Heart left ventricle (tissue), 16 donors: ENCODE measurements at regions not wholly inside any gene's neighbourhood (a gene's known extent, or its start where the extent isn't known, plus 50 kb on each side); places are given as distances from the start of the nearest gene placed in this dataset.

Experiments used
- ATAC-seq, 4 donors: fragments of 200-7000 bp; cut with Tn5 transposase; one replicate each; pipeline ENCODE4 v1.9.1; 2020 to 2022; ENCODE audit warnings: moderate library complexity in 4 of 4, mild to moderate bottlenecking in 3 of 4, moderate number of reproducible peaks in 1 of 4
- DNase-seq, 5 donors: peaks; one replicate each; pipeline ENCODE4 v3.0.0-alpha.2; 2020
- H3K27ac ChIP-seq, 12 donors: fragments of 200-600 bp; sonication (generic) in 4 of 12; one replicate each; pipeline versions ENCODE4 v1.5.0 to v1.8.0; 2016 to 2022; ENCODE audit warnings: mild to moderate bottlenecking in 2 of 12
- H3K27me3 ChIP-seq, 9 donors: fragments of 200-600 bp; sonication (generic) in 2 of 9; one replicate each; pipeline versions ENCODE4 v1.5.1 to v1.8.0; 2016 to 2022; ENCODE audit warnings: mild to moderate bottlenecking in 3 of 9
- H3K36me3 ChIP-seq, 9 donors: fragments of 200-600 bp; sonication (generic) in 2 of 9; one replicate each; pipeline versions ENCODE4 v1.5.0 to v1.8.0; 2018 to 2022; ENCODE audit warnings: mild to moderate bottlenecking in 2 of 9
- H3K4me1 ChIP-seq, 12 donors: fragments of 200-600 bp; sonication (generic) in 4 of 12; one replicate each; pipeline versions ENCODE4 v1.5.0 to v1.8.0; 2016 to 2022; ENCODE audit warnings: mild to moderate bottlenecking in 3 of 12
- H3K4me3 ChIP-seq, 12 donors: fragments of 200-600 bp; sonication (generic) in 4 of 12; one replicate each; pipeline versions ENCODE4 v1.5.0 to v1.8.0; 2017 to 2022; ENCODE audit warnings: mild to moderate bottlenecking in 9 of 12, moderate library complexity in 4 of 12
- H3K9me3 ChIP-seq, 12 donors: fragments of 200-600 bp; sonication (generic) in 4 of 12; one replicate each; pipeline versions ENCODE4 v1.5.0 to v1.8.0; 2016 to 2022; ENCODE audit warnings: mild to moderate bottlenecking in 1 of 12
- CTCF ChIP-seq, 12 donors: fragments of 200-600 bp; sonication (generic) in 4 of 12; IDR thresholded peaks; one replicate each; pipeline versions ENCODE4 v1.5.0 to v1.8.0; 2018 to 2022; ENCODE audit warnings: antibody characterized with exemption in 12 of 12, mild to moderate bottlenecking in 5 of 12
- POLR2A ChIP-seq, 2 donors: fragments of 450-650 bp; IDR thresholded peaks; one replicate each; pipeline ENCODE4 v1.6.1; 2017; ENCODE audit warnings: antibody characterized with exemption in 2 of 2, mild to moderate bottlenecking in 2 of 2, moderate library complexity in 2 of 2
- WGBS, 4 donors: extraction: QIAGEN DNeasy Blood & Tissue Kit in 2 of 4; methylation state at CpG; one replicate each; pipeline versions ENCODE4 v1.1.5 to v1.1.7; 2013 to 2018; 5-methylcytosine and 5-hydroxymethylcytosine counted together
- intact Hi-C, 10 donors: fragments of 100-400 bp; cut with DNase I; formaldehyde crosslinking; loops; one replicate each; pipeline versions ENCODE4 v1.11.1 to v1.14.2; 2022
- donor health status: ischemic (EF 13 %, LVEDD 7.1; RV severe dilation, severe dysfunction).
- donor health status: healthy with polysubstance abuse.
- donor health status: DM: no; HTN: yes; CAD: no.
- donor health status: DM: no; HTN: no; CAD: no.
- donor health status: ischemic (EF 25% LVEDD 6.9; RV normal size, moderate dysfunction).
- donor health status: ischemic (EF 25% LVEDD 5.7; RV mildly dilated, moderate dysfunction).
- donor health status: healthy.
- donor health status: DM: yes; HTN: yes; CAD: no.
- donor health status: ischemic (EF 35%, LVEDD 5.7; RV mildly dilated, moderate dysfunction).
- donor health status: nonischemic (EF 11% LVEDD 7.7; RV severe dilation, severe dysfunction).
- donor health status: DM: yes; HTN: yes; CAD: no.
- donor health status: PGD.
- donor health status: ischemic (EF 29% LVEDD 5.4; RV normal size, mild dysfunction).
- donor health status: nonischemic (EF 23%, LVEDD 6.1; RV moderate dilation, normal function).

GRCh38 chr2:220509096-220509757 lies 881.8 kb downstream of the SLC4A3 start:
- WGBS, 4 donors, result 53 to 68% (median 62%) methylated on average over 2 of the region's 2 CpGs
- no peaks in the 10 kb centered on the region for H3K4me1 ChIP-seq
- H3K4me3 ChIP-seq, result no peak overlapping the region
- H3K27me3 ChIP-seq, result no peaks in the 10 kb centered on the region
- ATAC-seq (no peak), DNase-seq (no peak)
- H3K9me3 ChIP-seq, result no peaks in the 10 kb centered on the region
- TF ChIP-seq POLR2A (IDR thresholded peaks at IDR 0.05), result no peak
- TF ChIP-seq CTCF (IDR thresholded peaks at IDR 0.05), result no peak
- intact Hi-C loops, result no loop called here
- no peak overlapping the region for H3K27ac ChIP-seq
- H3K36me3 ChIP-seq, result no peaks in the 10 kb centered on the region

- H3K9me3 ChIP-seq, result no peaks in the 10 kb centered on the region
- no peaks in the 10 kb centered on the region for H3K4me1 ChIP-seq
- no peaks in the 10 kb centered on the region for H3K36me3 ChIP-seq
- no peaks in the 10 kb centered on the region for H3K27me3 ChIP-seq
- no peak for DNase-seq
- H3K4me3 ChIP-seq, result no peak overlapping the region
- TF ChIP-seq CTCF (IDR thresholded peaks at IDR 0.05) (no peak), POLR2A (IDR thresholded peaks at IDR 0.05) (no peak)
- ATAC-seq, result no peak
- WGBS, 4 donors, result 67 to 77% (median 72%) methylated on average over 6 of the region's 6 CpGs
- intact Hi-C loops, result no loop called here
- H3K27ac ChIP-seq, result no peak overlapping the region
Measured at GRCh38 chr2:220509966-220510365, 882.5 kb downstream of the SLC4A3 start.

- Histone ChIP-seq H3K27ac (no peak overlapping the region), H3K4me1 (no peaks in the 10 kb centered on the region), H3K4me3 (no peak overlapping the region), H3K36me3 (no peaks in the 10 kb centered on the region), H3K27me3 (no peaks in the 10 kb centered on the region), H3K9me3 (no peaks in the 10 kb centered on the region)
- WGBS, 4 donors, result 84 to 95% (median 90%) methylated on average over 3 of the region's 3 CpGs
- DNase-seq, result no peak
- no peak for ATAC-seq
- intact Hi-C loops, result no loop called here
- TF ChIP-seq POLR2A (IDR thresholded peaks at IDR 0.05), result no peak
- TF ChIP-seq CTCF (IDR thresholded peaks at IDR 0.05), result no peak
Measured at GRCh38 chr2:220510668-220511067, 883.2 kb downstream of the SLC4A3 start.

GRCh38 chr2:220512419-220512818 lies 885.0 kb downstream of the SLC4A3 start:
- DNase-seq (no peak), ATAC-seq (no peak)
- no peak overlapping the region for H3K27ac ChIP-seq
- intact Hi-C loops, result no loop called here
- H3K4me3 ChIP-seq, result no peak overlapping the region
- no peaks in the 10 kb centered on the region for H3K9me3 ChIP-seq
- WGBS, 4 donors, result 52 to 59% (median 54%) methylated on average over 2 of the region's 2 CpGs
- no peaks in the 10 kb centered on the region for H3K4me1 ChIP-seq
- H3K27me3 ChIP-seq, result no peaks in the 10 kb centered on the region
- no peak for TF ChIP-seq CTCF (IDR thresholded peaks at IDR 0.05)
- TF ChIP-seq POLR2A (IDR thresholded peaks at IDR 0.05), result no peak
- no peaks in the 10 kb centered on the region for H3K36me3 ChIP-seq
